Osteocyte (in vitro differentiated cells): ENCODE measurements at regions not wholly inside any gene's neighbourhood (a gene's known extent, or its start where the extent isn't known, plus 50 kb on each side); places are given as distances from the start of the nearest gene placed in this dataset.

ENCODE experiments used
- DNase-seq: peaks from one replicate; pipeline ENCODE4 v3.0.0; 2021; ENCODE audit warnings: mixed read lengths; ENCODE audit not compliant: unreplicated experiment; ENCODE audit errors: extremely low spot score
- H3K27ac Mint-ChIP-seq: one replicate; pipeline ENCODE4 v1.8.0; 2021; ENCODE audit warnings: mild to moderate bottlenecking, mixed read lengths; ENCODE audit not compliant: unreplicated experiment
- H3K27me3 Mint-ChIP-seq: one replicate; pipeline ENCODE4 v1.8.0; 2021; ENCODE audit warnings: mixed read lengths; ENCODE audit not compliant: unreplicated experiment
- H3K36me3 Mint-ChIP-seq: one replicate; pipeline ENCODE4 v1.8.0; 2021; ENCODE audit warnings: mixed read lengths; ENCODE audit not compliant: unreplicated experiment
- H3K4me1 Mint-ChIP-seq: one replicate; pipeline ENCODE4 v1.8.0; 2021; ENCODE audit warnings: mixed read lengths; ENCODE audit not compliant: unreplicated experiment
- H3K4me3 Mint-ChIP-seq: one replicate; pipeline ENCODE4 v1.8.0; 2021; ENCODE audit warnings: mild to moderate bottlenecking, moderate library complexity, mixed read lengths; ENCODE audit not compliant: unreplicated experiment
- H3K9me3 Mint-ChIP-seq: one replicate; pipeline ENCODE4 v1.8.0; 2021; ENCODE audit warnings: mixed read lengths; ENCODE audit not compliant: unreplicated experiment
- TF ChIP-seq, protein P1 (sequence below): fragments of 200-600 bp; sonication (generic); IDR thresholded peaks from 2 replicates; pipeline ENCODE4 v1.5.0; 2021; ENCODE audit warnings: antibody characterized with exemption, mild to moderate bottlenecking, moderate library complexity

DNA sequence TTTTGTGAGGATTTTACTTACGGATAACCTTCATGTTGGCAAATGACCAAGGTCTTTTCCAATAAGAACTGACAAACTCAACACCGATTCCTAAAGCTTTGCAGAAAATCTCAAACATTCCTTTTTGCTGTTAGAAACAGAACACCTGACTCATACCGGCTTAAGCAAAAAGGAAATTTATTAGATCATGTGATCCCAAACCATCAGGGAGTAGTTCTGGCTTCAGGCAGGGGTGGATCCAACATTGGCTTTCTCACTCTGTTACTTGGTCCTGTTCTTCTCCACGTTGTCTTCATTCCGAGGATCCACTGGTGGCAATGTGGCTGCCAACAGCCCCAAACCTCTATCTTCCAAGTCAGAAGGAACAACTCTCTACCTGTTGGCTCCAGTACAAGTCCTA lies 95.9 kb upstream of the PMEPA1 start:
- no peaks in the 10 kb centered on the region for H3K9me3 Mint-ChIP-seq
- no peak overlapping the region for H3K27ac Mint-ChIP-seq
- peaks cover 37% of the 10 kb centered on the region for H3K27me3 Mint-ChIP-seq
- DNase-seq, result no peak
- TF ChIP-seq, protein P1, sequence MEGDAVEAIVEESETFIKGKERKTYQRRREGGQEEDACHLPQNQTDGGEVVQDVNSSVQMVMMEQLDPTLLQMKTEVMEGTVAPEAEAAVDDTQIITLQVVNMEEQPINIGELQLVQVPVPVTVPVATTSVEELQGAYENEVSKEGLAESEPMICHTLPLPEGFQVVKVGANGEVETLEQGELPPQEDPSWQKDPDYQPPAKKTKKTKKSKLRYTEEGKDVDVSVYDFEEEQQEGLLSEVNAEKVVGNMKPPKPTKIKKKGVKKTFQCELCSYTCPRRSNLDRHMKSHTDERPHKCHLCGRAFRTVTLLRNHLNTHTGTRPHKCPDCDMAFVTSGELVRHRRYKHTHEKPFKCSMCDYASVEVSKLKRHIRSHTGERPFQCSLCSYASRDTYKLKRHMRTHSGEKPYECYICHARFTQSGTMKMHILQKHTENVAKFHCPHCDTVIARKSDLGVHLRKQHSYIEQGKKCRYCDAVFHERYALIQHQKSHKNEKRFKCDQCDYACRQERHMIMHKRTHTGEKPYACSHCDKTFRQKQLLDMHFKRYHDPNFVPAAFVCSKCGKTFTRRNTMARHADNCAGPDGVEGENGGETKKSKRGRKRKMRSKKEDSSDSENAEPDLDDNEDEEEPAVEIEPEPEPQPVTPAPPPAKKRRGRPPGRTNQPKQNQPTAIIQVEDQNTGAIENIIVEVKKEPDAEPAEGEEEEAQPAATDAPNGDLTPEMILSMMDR, result no peak
- no peak overlapping the region for H3K4me3 Mint-ChIP-seq
- H3K4me1 Mint-ChIP-seq, result peaks cover 12% of the 10 kb centered on the region
- H3K36me3 Mint-ChIP-seq, result no peaks in the 10 kb centered on the region

DNA sequence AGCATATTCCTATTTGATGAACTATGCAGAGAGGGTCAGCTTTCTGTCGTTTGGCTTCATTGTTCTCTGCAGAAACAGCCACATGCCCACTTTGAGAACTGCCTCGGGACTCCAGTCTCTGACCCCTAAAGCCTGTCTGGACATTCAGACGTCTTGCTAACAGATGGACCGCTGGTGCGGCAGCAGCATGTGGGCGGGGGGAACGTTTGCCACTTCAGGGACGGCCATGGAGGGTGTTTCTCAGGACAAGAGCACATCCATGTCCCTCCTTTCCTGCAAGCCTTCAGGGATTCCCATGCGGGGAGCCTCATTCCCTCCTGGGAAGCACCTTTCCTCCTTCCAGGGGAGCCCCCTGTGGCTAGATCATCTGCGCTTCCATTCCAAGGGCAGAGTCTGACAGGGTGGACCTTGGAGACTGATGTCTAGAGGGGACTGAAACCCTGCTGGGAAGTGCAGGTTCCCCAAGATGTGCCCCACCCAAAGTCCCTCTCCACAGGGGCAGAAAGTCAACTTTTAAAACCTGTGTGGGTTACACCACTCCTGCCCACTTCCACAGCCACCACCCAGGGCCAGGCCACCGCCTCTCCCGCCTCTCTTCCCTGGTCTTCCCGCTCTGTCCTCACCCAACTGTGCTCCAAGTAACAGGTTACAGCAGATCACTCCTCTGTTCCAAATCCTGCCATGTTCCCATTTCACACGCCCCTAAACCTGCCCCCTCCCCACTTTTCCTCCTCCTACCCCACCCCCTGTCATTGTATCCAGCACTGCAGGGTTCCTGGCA lies 94.8 kb upstream of the PMEPA1 start:
- peaks cover 37% of the 10 kb centered on the region for H3K27me3 Mint-ChIP-seq
- no peak overlapping the region for H3K4me3 Mint-ChIP-seq
- no peak overlapping the region for H3K27ac Mint-ChIP-seq
- no peaks in the 10 kb centered on the region for H3K36me3 Mint-ChIP-seq
- H3K9me3 Mint-ChIP-seq, result no peaks in the 10 kb centered on the region
- H3K4me1 Mint-ChIP-seq, result peaks cover 6% of the 10 kb centered on the region
- TF ChIP-seq, protein P1, result no peak
- no peak for DNase-seq

DNA sequence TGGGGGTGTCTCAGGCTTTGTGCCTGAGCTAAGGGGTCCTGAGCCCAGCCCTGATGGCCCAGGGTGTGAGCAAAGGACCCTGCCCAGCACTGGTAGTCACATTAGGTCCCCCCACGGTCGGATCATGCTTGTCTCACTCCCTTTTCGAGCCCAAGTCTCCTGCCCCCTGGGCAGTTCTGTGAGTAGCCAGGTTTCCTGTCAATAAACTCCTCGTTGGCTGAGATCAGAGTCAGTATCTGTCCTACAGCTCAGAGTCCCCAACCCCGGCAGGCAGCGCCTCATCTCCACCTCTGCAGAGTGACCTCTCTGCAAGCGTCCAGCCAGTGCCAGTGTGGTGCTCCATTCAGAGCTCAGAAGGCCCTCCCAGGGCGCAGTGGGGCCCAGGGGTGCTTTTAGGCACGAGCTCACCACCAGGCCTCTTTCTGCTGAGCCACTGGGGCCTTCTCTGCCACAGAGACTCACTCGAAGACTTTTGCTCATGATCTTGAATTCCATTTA lies 93.7 kb upstream of the PMEPA1 start:
- Mint-ChIP-seq H3K27ac (no peak overlapping the region), H3K4me1 (peaks cover 2% of the 10 kb centered on the region), H3K4me3 (no peak overlapping the region), H3K36me3 (no peaks in the 10 kb centered on the region), H3K9me3 (no peaks in the 10 kb centered on the region), H3K27me3 (peaks cover 47% of the 10 kb centered on the region)
- TF ChIP-seq, protein P1, result no peak
- no peak for DNase-seq

- H3K4me1 Mint-ChIP-seq, result no peaks in the 10 kb centered on the region
- no peaks in the 10 kb centered on the region for H3K9me3 Mint-ChIP-seq
- H3K4me3 Mint-ChIP-seq, result no peak overlapping the region
- TF ChIP-seq, protein P1, result no peak
- peaks cover 52% of the 10 kb centered on the region for H3K27me3 Mint-ChIP-seq
- H3K36me3 Mint-ChIP-seq, result no peaks in the 10 kb centered on the region
- no peak overlapping the region for H3K27ac Mint-ChIP-seq
- DNase-seq, result no peak
These were observed 93.1 kb upstream of the PMEPA1 start for GRCh38 chr20:57802765-57803507.

DNA sequence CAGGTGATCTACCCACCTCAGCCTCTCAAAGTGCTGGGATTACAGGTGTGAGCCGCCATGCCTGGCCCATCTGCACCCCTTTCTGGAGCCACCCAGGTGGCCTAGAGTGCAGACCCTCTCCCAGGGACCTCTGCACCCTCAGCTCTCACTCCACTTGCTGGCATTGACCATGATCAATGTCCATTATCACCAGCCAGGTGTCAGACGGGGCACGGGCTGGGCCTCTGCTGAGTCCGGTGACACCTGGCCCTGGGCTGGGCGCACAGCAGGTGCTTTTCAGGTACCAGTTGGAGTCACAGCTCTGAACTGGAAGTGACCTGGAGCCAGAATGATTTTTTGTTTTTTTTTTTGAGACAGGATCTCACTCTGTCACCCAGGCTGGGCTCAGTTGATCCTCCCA lies 91.8 kb upstream of the PMEPA1 start:
- H3K4me3 Mint-ChIP-seq, result no peak overlapping the region
- no peaks in the 10 kb centered on the region for H3K36me3 Mint-ChIP-seq
- DNase-seq, result no peak
- no peaks in the 10 kb centered on the region for H3K9me3 Mint-ChIP-seq
- H3K27me3 Mint-ChIP-seq, result peaks cover 40% of the 10 kb centered on the region
- H3K27ac Mint-ChIP-seq, result no peak overlapping the region
- no peaks in the 10 kb centered on the region for H3K4me1 Mint-ChIP-seq
- TF ChIP-seq, protein P1, result no peak
